OCI-LY3 (cell line): ENCODE measurements at regions not wholly inside any gene's neighbourhood (a gene's known extent, or its start where the extent isn't known, plus 50 kb on each side); places are given as distances from the start of the nearest gene placed in this dataset.

Experiments used
- CTCF ChIP-seq: fragments of 200-600, 300-600 bp; sonication (generic); IDR thresholded peaks from 2 replicates; pipeline ENCODE4 v1.5.1; 2014; ENCODE audit warnings: antibody characterized with exemption, low read length, low read depth
- EZH2phosphoT487 ChIP-seq: fragments of 200-600 bp; shearing (Covaris generic); IDR thresholded peaks from 2 replicates; pipeline ENCODE4 v1.6.1; 2018; ENCODE audit warnings: antibody characterized with exemption, mixed run types, low read depth

GRCh38 chr5:67669916-67670315 is 473.3 kb upstream of the CD180 start:
- TF ChIP-seq CTCF: no peak
- TF ChIP-seq EZH2phosphoT487: no peak
